Transverse colon (tissue), 4 donors: ENCODE measurements at regions not wholly inside any gene's neighbourhood (a gene's known extent, or its start where the extent isn't known, plus 50 kb on each side); places are given as distances from the start of the nearest gene placed in this dataset.

Experiments
- CTCF ChIP-seq, 5 experiments: fragments of 200-600 bp in 3 of 5; fragments of 450-650 bp in 2 of 5; sonication (generic) in 3 of 5; IDR thresholded peaks; 1 replicate in 2 of 5; 2 replicates in 3 of 5; pipeline ENCODE4 v1.5.1; 2016 to 2017; ENCODE audit warnings: antibody characterized with exemption in 5 of 5, inconsistent platforms in 3 of 5, mild to moderate bottlenecking in 2 of 5, moderate library complexity in 1 of 5
- POLR2A ChIP-seq: fragments of 450-650 bp; IDR thresholded peaks from one replicate; pipeline ENCODE4 v1.6.1; 2016; ENCODE audit warnings: antibody characterized with exemption, mild to moderate bottlenecking, moderate library complexity
- POLR2AphosphoS5 ChIP-seq, 3 donors: sonication (generic); formaldehyde crosslinking; IDR thresholded peaks; one replicate each; pipeline ENCODE4 v1.6.1; 2016; ENCODE audit warnings: antibody characterized with exemption in 3 of 3

GRCh38 chr5:1975406-1975715 is 92.6 kb upstream of the IRX4 start:
- TF ChIP-seq CTCF (IDR thresholded peaks at IDR 0.05) (no peak), POLR2A (no peak), POLR2AphosphoS5 (IDR thresholded peaks at IDR 0.05) (no peak)
